ENCODE measurements at regions not wholly inside any gene's neighbourhood (a gene's known extent, or its start where the extent isn't known, plus 50 kb on each side); places are given as distances from the start of the nearest gene placed in this dataset.

DNA sequence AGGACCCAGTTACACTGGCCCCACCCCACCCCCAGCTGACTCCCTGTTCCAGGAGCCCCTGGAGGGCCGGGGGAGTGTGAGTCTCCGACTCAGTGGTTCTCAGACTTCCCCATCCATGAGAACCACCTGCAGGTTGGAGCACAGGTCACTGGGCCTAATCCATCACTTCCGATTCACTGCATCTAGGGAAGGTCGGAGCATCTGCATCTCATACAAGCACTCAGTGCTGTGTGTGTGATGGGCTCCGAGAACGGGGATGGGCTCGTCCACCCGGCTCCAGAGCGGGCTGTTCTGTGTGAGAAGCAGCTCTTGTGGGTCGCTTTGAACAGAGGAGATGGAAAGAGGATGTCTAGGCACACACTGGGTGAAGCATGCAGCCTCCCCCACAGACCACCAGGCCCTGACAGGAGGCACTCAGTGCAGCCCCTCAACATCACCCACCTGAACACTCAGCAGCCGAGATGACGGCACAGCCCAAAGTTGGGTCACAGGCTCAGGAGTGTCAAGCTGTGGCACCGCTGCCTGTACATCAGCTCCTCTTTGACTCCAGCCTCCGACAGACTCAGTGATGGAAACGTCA is 541.4 kb downstream of the BRD1 start:
- no peak for ATAC-seq
- no peak overlapping the region for H3K4me3 Mint-ChIP-seq
- DNase-seq: no peak
- H3K4me1 Mint-ChIP-seq (ENCODE audit: low read depth): no peaks in the 10 kb centered on the region
- no peaks in the 10 kb centered on the region for H3K36me3 Mint-ChIP-seq (ENCODE audit: insufficient read depth)
- no peaks in the 10 kb centered on the region for H3K9me3 Mint-ChIP-seq
- peaks cover 40% of the 10 kb centered on the region for H3K27me3 Mint-ChIP-seq (ENCODE audit: low read depth)

DNA sequence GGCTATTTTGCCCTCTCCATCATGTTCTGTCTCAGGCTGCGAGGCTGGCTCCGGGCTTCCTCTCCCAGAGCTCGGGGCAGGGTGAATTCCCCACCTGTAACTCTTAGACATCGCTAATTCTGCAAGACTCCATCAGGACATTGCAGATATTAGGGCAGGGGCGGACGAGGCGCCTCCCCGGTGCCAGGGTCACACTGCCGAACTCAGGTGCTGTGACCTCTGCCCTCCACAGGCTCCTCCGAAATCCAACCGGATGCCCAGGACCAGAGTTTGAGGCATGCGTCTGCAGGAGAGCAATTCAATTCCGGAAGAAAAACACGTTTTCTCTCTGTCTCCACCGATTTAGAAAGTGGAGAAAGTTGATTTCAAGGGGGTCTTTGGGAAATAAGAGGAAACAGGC is 542.7 kb downstream of the BRD1 start:
- Mint-ChIP-seq H3K4me3 (no peak overlapping the region), H3K9me3 (peaks cover 8% of the 10 kb centered on the region), H3K4me1 (ENCODE audit: low read depth) (no peaks in the 10 kb centered on the region), H3K36me3 (ENCODE audit: insufficient read depth) (no peaks in the 10 kb centered on the region), H3K27me3 (ENCODE audit: low read depth) (peaks cover 42% of the 10 kb centered on the region)
- no peak for ATAC-seq
- no peak for DNase-seq

DNA sequence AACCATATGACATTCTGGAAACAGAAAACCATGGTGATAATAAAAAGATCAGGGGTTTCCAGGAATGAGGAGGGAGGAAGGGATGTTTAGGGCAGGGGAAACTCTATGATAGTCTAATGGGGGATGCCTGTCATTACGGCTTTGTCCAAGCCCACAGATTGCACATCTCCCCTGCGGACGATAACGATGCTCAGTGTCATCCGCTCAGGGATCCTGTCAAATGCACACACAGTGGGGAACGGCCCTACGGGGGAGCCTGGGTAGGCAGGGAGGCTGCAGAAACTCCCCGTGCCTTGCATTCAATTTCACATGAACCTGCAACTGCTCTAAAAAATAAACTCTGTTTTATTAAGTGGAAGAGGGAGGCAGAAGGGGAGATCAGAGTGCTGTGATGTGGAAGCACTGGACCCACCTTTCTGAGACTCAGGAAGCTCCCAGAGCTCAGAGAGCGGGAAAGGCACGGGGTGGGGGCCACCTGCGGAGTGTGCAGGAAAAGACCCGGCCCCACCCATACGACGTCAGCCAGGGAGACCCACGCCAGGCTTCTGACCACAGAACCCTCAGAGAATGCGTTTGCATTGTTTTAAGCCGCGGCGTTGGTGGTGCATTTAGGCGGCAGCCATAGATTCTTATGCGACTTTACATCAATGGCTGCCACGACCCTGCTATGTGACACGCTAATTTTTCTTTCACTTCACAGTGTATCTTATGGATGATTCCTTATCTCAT is 543.5 kb downstream of the BRD1 start:
- H3K9me3 Mint-ChIP-seq: peaks cover 12% of the 10 kb centered on the region

DNA sequence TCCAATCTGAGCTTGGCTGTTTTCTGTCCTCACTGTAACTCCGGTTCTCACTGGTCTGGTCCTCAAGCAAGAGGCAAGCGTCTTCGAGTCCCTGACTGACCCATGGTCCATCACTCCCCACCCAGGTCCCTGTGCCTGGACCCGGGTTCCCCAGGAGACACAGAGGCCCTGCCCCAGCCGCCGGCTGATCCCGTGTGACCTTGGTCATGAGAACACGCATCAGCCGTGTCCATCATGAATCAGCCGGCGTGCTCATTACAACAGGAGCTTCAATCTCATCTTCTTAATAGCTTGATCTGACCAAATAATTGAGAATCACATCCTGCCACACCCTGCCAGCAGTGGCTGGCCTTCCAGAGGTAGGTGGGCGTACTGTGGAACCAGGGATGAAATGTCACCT is 545.1 kb downstream of the BRD1 start:
- no peak overlapping the region for H3K4me3 Mint-ChIP-seq

More for the DNA sequence above, 543.5 kb downstream of the BRD1 start:
- Mint-ChIP-seq H3K36me3 (ENCODE audit: insufficient read depth) (no peaks in the 10 kb centered on the region), H3K4me3 (no peak overlapping the region), H3K27me3 (ENCODE audit: low read depth) (peaks cover 42% of the 10 kb centered on the region), H3K4me1 (ENCODE audit: low read depth) (no peaks in the 10 kb centered on the region)
- ATAC-seq (no peak), DNase-seq (no peak)

DNA sequence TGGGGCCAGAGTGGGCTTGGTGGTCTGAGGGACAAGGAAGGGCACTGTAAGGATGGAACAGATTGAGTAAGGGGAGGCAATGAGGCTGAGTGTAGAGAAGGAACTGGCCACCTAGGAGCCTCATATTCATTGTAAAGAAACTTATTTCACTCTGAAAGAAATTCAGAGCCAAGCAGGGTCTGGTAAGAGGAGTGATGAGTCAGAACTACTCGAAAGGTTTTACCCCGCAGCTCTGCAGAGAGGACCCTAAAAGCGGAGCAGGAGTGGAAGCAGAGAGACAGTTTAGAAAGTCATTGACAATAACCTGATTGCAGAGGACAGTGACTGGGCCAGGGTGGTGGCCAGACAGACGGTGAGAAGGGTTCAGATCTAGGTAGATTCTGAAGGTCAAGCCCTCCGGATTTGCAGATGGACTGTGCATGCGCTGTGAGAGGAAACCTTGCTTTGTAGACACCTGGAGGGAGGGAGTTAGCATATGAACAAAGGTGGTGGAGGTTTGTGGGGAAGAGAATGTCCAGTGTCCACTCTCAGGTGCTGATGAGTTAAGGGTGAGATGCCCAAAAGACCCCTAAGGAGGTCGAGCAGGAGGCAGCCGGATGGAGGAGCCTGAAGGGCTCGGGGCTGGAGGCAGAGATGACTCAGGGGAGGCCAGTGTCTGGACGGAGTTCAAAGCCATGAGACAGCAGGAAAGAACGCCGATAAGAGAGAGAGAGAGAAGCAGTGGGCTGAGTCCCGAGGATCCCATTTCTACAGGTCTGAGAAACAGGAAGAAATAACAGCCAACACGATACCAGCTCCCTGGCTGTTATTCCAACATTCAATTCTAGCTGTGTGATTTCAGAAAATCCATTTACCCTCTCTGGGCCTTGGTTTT is 546.0 kb downstream of the BRD1 start:
- DNase-seq (no peak), ATAC-seq (no peak)
- no peaks in the 10 kb centered on the region for H3K36me3 Mint-ChIP-seq (ENCODE audit: insufficient read depth)
- peaks cover 42% of the 10 kb centered on the region for H3K27me3 Mint-ChIP-seq (ENCODE audit: low read depth)
- peaks cover 12% of the 10 kb centered on the region for H3K9me3 Mint-ChIP-seq
- no peaks in the 10 kb centered on the region for H3K4me1 Mint-ChIP-seq (ENCODE audit: low read depth)
- H3K4me3 Mint-ChIP-seq: no peak overlapping the region

More for the DNA sequence above, 545.1 kb downstream of the BRD1 start:
- H3K9me3 Mint-ChIP-seq: peaks cover 12% of the 10 kb centered on the region
- H3K36me3 Mint-ChIP-seq (ENCODE audit: insufficient read depth): no peaks in the 10 kb centered on the region
- no peaks in the 10 kb centered on the region for H3K4me1 Mint-ChIP-seq (ENCODE audit: low read depth)
- H3K27me3 Mint-ChIP-seq (ENCODE audit: low read depth): peaks cover 42% of the 10 kb centered on the region
- ATAC-seq (no peak), DNase-seq (no peak)

DNA sequence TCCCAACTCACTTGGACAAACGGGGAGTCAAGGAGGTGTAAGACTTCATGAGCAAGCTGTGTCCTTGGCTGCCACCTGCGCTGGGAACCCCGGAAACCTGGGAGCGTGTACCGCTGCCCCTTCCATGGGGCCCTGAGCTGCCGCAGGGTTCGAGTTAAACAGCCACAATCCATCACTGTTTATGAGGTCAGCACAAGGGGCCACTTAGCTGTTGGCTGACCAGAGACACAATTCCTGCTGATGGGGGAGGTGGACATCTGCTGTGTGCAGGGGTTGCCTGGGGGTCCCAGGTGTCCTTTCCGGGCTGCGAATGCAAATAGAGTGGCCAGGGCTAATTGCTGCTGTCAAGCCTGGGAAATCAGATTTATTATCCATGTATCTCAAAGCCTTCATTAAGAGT is 549.3 kb downstream of the BRD1 start:
- peaks cover 30% of the 10 kb centered on the region for H3K27me3 Mint-ChIP-seq (ENCODE audit: low read depth)
- H3K4me1 Mint-ChIP-seq (ENCODE audit: low read depth): no peaks in the 10 kb centered on the region
- DNase-seq (no peak), ATAC-seq (no peak)
- no peak overlapping the region for H3K4me3 Mint-ChIP-seq
- H3K36me3 Mint-ChIP-seq (ENCODE audit: insufficient read depth): no peaks in the 10 kb centered on the region
- peaks cover 12% of the 10 kb centered on the region for H3K9me3 Mint-ChIP-seq

DNA sequence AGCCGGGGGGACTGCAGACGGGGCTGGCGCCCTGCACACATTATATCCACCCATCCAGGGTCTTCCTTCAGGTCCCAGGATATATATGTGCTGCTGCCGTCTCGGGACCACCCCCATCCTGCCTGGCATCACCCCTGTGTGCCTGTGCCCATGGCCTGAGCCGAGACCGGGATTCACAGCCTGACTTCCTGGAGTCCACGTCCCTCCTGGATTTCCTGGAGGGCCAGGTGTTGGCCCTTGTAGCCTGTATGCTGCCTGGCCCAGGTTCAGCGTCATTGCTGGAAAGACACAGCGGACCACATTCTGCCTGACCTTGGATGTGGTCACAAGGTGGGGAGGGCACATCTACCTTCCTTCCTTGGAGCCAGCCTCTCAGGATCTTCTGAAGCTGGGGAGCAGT is 551.1 kb downstream of the BRD1 start:
- no peak for DNase-seq
- no peaks in the 10 kb centered on the region for H3K36me3 Mint-ChIP-seq (ENCODE audit: insufficient read depth)
- H3K4me1 Mint-ChIP-seq (ENCODE audit: low read depth): no peaks in the 10 kb centered on the region
- peaks cover 15% of the 10 kb centered on the region for H3K27me3 Mint-ChIP-seq (ENCODE audit: low read depth)
- H3K4me3 Mint-ChIP-seq: no peak overlapping the region
- peaks cover 12% of the 10 kb centered on the region for H3K9me3 Mint-ChIP-seq
- no peak for ATAC-seq

DNA sequence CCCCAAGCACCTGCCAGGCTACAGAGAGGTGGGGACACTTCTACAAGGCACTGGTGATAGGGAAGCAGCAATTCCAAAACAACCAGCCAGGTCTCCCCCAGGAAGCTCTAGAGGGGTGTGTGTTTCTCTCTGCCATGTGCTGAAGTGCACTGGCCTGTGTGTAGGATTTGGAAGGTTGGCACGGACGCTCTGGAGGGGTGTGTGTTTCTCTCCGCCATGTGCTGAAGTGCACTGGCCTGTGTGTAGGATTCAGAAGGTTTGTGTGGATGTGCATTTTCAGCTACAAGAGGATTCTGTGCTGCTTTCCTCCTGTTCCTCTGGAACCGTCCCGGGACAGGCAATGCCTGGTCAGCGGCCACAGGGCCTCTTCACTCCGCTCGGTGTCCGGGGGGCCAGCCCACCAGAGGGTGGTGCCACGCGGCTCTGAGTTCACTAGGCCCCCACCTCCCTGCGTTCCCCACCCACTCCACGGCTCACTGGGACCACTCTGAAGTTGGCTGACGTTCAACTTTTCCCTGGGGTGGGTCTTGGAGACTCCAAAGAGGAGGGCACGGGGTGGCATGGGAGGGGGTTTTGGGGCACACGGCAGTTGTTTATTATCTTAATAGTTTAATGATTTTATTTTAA is 552.8 kb downstream of the BRD1 start:
- no peaks in the 10 kb centered on the region for H3K36me3 Mint-ChIP-seq (ENCODE audit: insufficient read depth)
- ATAC-seq (no peak), DNase-seq (no peak)
- H3K4me1 Mint-ChIP-seq (ENCODE audit: low read depth): no peaks in the 10 kb centered on the region
- H3K4me3 Mint-ChIP-seq: no peak overlapping the region
- peaks cover 3% of the 10 kb centered on the region for H3K9me3 Mint-ChIP-seq
- peaks cover 19% of the 10 kb centered on the region for H3K27me3 Mint-ChIP-seq (ENCODE audit: low read depth)

DNA sequence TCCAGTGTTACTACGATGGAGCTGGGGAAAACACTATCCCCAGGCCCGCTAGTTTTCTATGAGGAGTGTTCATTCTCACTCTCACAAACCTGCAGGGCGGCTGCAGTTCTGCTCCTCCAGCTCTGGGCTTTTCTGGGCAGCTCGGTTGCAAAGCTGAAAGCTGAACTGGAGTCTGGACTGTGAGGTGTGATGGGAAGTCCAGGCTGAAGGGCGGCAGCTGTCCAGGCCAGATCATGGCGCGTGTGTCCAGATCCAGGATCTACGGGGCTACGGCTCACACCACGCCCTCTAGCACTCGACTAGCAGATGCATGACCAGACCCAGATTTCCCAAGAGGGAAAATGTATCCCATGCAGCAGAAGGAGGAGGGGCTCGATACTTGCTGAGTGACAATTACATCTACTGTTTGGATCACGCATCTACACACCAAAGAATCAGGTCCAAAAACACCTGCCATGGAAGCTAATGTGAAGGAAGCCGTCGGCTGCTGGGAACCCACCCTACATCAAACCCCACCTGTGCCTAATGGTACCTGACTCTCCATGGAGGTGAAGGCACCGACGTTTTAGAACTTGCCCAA is 555.0 kb downstream of the BRD1 start:
- ATAC-seq: no peak
- DNase-seq: no peak
- peaks cover 36% of the 10 kb centered on the region for H3K27me3 Mint-ChIP-seq (ENCODE audit: low read depth)
- no peaks in the 10 kb centered on the region for H3K4me1 Mint-ChIP-seq (ENCODE audit: low read depth)
- no peak overlapping the region for H3K4me3 Mint-ChIP-seq
- H3K36me3 Mint-ChIP-seq (ENCODE audit: insufficient read depth): no peaks in the 10 kb centered on the region
- no peaks in the 10 kb centered on the region for H3K9me3 Mint-ChIP-seq

DNA sequence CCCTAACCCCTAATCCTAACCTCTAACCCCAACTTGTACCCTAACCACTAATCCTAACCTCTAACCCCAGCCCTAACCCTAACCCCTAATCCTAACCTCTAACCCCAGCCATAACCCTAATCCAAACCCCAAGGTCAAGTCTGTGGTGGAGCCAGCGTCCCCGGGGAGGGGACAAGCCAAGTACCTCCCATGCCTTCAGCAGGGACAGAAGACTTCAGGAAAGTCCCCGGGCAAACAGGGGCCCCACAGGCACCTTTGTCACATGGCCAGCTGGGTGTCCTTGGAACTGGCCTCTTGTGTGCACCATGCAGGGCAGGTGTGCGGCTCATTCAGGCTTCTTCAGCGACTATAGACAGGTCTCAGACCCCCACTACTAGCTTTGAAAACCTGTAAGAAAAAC is 555.8 kb downstream of the BRD1 start:
- Mint-ChIP-seq H3K4me3 (no peak overlapping the region), H3K27me3 (ENCODE audit: low read depth) (peaks cover 36% of the 10 kb centered on the region), H3K4me1 (ENCODE audit: low read depth) (no peaks in the 10 kb centered on the region), H3K36me3 (ENCODE audit: insufficient read depth) (no peaks in the 10 kb centered on the region), H3K9me3 (no peaks in the 10 kb centered on the region)
- no peak for DNase-seq
- no peak for ATAC-seq

DNA sequence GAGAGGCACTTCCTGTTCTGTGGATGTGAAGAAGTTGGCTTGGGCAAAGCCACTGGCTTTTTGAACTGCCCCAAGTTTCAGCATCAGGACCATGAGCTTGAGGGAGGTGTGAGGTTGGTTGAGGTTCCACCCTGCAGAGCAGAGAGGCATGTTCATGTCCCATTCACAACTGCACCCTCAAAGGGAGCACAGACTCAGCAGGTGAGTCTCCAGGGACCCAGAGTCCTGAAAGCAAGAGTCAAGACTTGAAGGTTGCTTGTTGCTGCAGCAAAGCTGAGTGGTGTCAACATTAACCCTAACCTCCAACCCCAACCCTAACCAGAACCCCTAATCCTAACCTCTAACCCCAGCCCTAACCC is 556.3 kb downstream of the BRD1 start:
- H3K4me3 Mint-ChIP-seq: no peak overlapping the region
- H3K27me3 Mint-ChIP-seq (ENCODE audit: low read depth): peaks cover 36% of the 10 kb centered on the region
- DNase-seq (no peak), ATAC-seq (no peak)
- no peaks in the 10 kb centered on the region for H3K36me3 Mint-ChIP-seq (ENCODE audit: insufficient read depth)
- H3K9me3 Mint-ChIP-seq: no peaks in the 10 kb centered on the region
- H3K4me1 Mint-ChIP-seq (ENCODE audit: low read depth): no peaks in the 10 kb centered on the region

DNA sequence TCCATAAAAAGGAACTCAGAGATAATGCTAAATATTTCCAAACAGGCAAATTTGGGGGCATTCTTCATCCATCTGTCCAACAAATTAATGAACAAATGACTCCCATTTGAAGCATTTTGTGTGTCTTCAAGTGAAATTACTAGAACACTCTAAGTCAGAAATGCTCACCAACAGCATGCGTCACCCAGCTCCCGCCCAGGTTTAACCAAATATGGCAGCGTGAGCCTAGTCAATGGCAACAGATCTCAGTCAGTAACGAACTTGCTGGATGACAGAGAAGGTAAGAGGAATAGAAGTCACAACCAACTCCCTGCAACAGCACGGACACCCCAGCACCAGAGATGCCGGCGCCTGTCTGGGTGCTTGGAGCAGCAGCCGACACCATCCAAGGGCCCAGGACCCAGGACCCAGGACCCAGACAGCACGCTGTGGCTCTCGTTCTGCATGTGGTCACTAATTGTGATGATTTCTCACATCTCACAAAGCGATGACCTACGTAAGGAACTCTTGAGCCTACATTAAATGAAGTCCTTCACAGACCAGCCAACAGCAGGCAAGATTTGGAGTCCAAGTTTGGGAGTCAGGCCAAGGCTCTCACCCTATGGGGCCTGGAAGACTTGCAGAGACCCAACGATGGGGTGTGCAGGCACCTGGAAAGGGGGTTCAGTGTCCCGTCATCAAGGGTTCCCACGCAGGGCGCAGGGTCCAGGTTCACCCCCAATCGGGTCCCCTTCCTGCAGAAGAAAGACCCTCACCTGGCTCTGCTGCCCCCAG is 556.9 kb downstream of the BRD1 start:
- H3K4me1 Mint-ChIP-seq (ENCODE audit: low read depth): no peaks in the 10 kb centered on the region
- ATAC-seq (no peak), DNase-seq (no peak)
- no peaks in the 10 kb centered on the region for H3K36me3 Mint-ChIP-seq (ENCODE audit: insufficient read depth)
- H3K27me3 Mint-ChIP-seq (ENCODE audit: low read depth): peaks cover 36% of the 10 kb centered on the region
- H3K4me3 Mint-ChIP-seq: no peak overlapping the region
- no peaks in the 10 kb centered on the region for H3K9me3 Mint-ChIP-seq

DNA sequence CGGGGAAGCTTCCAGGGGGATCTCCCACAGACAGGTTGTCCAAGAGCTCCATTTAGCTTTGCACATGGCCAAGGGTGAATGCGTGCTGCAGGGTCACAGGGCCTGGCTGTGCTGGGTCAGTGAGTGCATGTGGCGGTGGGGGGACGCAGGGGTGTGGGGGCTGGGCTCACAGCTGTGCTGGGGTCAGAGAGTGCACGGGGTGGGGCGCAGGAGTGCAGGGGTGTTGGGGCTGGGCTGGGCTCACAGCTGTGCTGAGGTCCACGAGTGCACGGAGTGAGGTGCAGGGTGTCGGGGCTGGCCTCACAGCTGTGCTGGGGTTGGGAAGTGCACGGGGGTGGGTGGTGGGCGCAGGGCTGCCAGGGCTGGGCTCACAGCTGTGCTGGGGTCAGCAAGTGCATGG is 557.7 kb downstream of the BRD1 start:
- H3K4me3 Mint-ChIP-seq: no peak overlapping the region
- H3K27me3 Mint-ChIP-seq (ENCODE audit: low read depth): peaks cover 34% of the 10 kb centered on the region
- no peaks in the 10 kb centered on the region for H3K4me1 Mint-ChIP-seq (ENCODE audit: low read depth)
- ATAC-seq (no peak), DNase-seq (no peak)
- no peaks in the 10 kb centered on the region for H3K9me3 Mint-ChIP-seq
- no peaks in the 10 kb centered on the region for H3K36me3 Mint-ChIP-seq (ENCODE audit: insufficient read depth)

DNA sequence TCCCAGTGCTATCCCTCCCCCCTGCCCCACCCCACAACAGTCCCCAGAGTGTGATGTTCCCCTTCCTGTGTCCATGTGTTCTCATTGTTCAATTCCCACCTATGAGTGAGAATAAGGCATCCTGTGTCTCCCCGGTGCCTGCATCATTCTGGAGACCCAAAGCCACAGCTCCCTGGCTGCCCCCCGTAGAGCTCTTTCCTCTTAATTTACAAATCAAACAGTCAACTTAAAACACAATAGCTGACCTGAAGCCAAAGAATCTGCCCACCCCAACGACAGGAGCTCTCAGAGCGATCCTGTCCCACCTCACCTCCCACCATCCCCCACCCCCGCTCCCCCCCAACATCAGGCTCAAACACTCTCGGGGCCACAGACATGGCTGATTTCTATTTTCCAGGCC is 558.3 kb downstream of the BRD1 start:
- ATAC-seq (no peak), DNase-seq (no peak)
- no peaks in the 10 kb centered on the region for H3K9me3 Mint-ChIP-seq
- H3K36me3 Mint-ChIP-seq (ENCODE audit: insufficient read depth): no peaks in the 10 kb centered on the region
- no peaks in the 10 kb centered on the region for H3K4me1 Mint-ChIP-seq (ENCODE audit: low read depth)
- H3K27me3 Mint-ChIP-seq (ENCODE audit: low read depth): peaks cover 33% of the 10 kb centered on the region
- no peak overlapping the region for H3K4me3 Mint-ChIP-seq
